GM19035 (cell line): ENCODE measurements at regions not wholly inside any gene's neighbourhood (a gene's known extent, or its start where the extent isn't known, plus 50 kb on each side); places are given as distances from the start of the nearest gene placed in this dataset.
"Not testable (repeated sequence)": the region's sequence is repeated elsewhere in the genome, so short reads cannot be mapped to it uniquely, and the experiment has no call there.

Experiments
- ATAC-seq: cut with Tn5 transposase; IDR thresholded peaks from one replicate; pipeline ENCODE4 v1.9.1; 2021; ENCODE audit not compliant: unreplicated experiment

DNA sequence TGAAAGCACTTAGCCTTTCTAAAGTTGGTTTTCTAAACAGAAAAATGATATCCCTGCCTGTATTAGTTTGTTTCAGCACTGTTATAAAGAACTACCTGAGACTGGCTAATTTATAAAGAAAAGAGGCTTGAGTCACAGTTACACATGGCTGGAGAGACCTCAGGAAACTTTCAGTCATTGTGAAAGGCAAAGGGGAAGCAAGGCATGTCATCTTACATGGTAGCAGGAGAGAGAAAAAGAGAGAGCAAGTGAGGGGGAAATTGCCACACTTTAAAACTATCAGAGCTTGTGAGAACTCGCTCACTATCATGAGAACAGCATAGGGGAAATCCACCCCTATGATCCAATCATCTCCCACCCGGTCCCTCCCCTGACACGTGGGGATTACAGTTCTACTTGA is 64.9 kb downstream of the FAM170A start:
- no peak for ATAC-seq

DNA sequence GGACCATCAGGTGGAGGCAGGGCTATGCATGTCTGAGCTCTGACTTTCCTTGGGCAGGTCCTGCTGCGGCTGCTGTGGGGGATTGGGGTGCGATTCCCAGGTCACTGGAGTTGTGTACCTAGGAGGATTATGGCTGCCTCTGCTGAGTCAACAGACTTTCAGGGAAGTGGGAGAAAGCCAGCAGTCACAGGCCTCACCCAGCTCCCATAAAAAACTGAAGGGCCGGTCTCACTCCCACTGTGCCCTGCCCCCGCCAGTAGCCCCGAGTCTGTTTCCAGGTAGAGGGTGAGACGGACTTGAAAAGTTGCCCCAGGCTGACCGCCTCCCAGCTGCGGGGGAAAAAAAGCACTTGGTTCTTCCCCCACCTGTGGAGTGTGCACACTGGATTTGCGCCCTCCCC is 76.7 kb downstream of the FAM170A start:
- ATAC-seq: no peak

DNA sequence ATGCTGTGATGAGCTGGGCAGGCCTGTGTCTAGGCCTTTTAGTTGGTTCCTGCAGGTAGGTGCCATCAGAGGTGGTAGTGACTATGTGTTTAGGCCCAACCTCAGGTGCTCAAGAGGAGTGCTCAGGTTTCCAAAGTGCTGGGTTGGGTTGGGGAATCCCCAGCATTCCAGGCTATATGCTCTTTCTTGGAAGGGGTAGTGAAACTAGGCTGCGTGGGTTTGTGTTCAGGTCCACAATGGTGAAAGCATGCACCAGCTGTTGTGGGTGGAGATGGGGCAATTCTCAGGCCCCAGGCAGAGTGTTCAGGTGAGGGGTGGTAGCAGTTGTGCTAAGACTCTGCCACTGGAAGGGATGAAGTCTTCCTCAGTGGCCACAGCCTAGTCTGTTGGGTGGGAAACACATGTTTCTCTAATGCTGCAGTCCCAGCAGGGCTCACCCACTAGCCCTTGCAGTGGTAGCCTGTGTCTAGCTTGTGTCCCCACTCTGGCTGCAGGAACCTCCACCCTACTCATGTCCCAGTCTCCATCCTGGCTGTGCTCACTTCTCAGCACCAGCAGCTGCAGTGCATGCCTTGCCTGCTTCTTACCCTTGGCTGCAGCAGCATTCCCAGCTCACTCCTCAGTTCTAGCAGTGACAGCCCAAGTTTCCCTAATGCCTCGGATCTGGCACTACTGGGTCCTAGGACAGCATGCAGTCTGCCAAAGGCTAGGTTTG is 78.9 kb downstream of the FAM170A start:
- ATAC-seq: no peak

DNA sequence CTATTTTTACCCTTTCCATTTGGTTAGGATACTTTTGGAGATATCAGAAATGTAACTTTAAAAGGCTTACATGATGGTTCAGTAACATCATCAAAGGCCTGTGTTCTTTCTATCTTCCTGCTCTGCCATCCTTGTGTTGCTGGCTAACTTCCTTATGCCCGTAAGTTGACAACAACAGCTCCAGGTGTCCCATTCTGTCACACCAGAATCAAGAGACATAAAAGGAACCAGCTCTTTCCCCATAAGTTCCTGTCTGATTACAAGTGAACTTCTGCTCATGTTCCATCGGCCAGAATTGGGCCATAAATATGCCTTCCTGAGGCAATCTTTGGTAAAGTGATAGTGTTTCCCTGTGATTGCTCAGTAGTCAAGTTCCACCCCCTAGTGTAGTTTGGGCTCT is 92.4 kb downstream of the FAM170A start:
- ATAC-seq: no peak

DNA sequence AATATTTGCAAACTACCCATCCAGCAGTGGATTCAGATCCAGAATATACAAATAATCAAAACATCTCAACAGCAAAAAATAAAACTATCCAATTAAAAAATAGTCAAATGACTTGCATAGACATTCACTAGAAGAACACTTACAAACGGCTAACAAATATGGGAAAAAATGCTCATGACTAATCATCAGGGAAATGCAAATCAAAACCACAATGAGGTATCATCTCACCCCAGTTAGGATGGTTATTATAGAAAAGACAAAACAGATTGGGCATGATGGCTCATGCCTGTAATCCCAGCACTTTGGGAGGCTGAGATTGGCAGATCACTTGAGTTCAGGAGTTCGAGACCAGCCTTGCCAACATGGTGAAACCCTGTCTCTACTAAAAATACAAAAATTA is 95.9 kb downstream of the FAM170A start:
- not testable (repeated sequence) for ATAC-seq

DNA sequence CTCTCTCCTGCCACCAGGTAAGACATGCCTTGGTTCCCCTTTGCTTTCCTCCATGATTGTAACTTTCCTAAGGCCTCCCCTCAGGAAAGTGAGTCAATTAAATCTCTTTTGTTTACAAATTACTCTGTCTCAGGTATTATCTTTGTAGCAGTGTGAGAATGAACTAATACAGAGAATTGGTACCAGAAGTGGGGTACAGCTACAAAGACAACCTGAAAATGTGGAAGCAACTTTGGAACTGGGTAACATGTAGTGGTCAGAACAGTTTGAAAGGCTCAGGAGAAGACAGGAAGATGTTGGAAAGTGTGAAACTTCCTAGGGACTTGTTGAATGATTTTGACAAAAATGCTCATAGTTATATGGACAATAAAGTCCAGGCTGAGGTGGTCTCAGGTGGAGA is 97.2 kb downstream of the FAM170A start:
- no peak for ATAC-seq

DNA sequence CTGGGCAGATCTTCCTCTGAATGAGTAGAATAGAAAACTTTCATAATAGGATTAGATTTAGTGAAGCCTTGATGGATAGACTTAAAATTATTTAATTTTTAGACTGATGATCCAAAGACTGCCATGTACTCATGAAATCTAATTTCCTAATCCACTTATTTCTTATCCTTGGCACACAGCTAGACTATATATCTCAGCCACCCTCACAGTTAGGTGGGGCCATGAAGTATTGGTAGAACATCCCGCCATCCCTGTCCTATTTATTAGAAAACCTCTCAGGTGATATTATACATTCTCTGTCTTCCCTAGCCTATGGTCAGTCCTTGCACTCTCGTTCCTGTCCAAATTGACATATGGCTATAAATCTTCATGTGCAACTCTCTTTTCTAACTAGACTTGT is 110.9 kb downstream of the FAM170A start:
- no peak for ATAC-seq

DNA sequence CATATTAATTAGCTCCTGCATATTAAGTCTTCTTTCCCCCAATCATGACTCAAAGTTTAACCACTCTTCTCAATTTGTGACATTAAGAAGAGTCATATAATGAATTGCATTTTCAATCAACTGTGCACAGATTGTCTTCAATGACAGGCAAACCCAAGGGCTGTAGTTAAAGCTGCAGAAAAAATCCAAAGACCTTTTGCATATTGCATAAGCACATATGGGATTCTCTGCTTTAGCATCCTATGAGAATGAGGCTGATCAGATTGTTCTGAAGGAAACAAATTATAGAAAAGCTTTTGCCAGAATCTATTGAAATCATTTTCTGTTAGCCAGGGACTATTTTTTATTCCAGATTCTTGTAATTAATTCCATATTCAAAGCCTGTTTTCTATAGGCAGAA is 112.3 kb downstream of the FAM170A start:
- ATAC-seq: no peak

DNA sequence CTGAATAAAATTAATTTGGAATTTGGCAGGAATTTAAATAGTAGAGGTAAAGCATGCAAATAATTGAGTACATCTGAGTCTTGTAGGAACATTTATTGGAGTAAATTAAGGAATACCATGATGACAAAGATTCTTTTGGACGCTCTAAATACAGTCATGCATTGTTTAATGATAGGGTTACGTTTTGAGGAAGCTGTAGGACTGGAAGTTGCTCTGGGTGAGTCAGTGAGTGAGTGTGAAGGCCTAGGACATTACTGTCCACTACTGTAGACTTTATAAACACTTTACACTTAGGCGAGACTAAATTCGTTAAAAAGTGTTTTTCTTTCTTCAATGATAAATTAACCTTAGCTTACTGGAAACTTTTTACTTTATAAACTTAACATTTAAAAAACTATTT is 113.0 kb downstream of the FAM170A start:
- no peak for ATAC-seq

DNA sequence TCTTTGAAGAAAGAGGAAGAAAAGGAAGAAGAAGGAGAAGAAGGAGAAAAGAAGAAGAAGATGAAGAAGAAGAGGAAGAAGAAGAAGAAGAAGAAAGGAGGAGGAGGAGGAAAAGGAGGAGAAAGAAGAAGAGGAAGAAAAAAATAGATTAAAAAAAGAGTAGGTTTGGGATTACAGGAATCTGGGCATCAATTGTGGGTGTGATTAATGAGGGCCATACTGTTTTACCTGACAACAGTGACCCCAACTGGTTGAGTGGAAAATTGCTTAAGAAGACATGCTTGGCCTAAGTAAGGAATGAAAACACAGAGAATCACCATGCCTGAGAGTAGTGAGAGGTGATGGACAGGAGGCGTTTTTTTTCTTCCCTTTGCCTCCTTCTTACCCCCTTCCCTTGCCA is 114.6 kb downstream of the FAM170A start:
- ATAC-seq: peak; percentile 81

DNA sequence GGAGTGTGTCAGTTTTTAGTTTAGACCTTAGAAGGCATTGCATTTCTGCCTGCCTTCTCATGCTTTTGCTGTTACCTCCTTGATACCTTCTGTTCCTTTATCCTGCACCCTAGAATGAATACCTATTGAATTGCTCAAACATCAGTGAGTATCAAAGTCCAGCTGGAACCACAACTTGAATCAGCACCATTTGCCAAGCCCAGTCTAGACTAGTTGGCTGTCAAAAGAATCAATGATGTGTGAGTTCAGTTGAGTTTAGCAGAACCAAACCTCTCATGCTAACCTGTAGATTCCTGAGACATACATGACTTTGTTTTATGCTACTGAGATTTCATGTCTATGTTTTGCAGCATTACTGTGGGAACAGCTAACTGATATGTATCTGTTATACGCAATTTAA is 116.6 kb downstream of the FAM170A start:
- no peak for ATAC-seq

DNA sequence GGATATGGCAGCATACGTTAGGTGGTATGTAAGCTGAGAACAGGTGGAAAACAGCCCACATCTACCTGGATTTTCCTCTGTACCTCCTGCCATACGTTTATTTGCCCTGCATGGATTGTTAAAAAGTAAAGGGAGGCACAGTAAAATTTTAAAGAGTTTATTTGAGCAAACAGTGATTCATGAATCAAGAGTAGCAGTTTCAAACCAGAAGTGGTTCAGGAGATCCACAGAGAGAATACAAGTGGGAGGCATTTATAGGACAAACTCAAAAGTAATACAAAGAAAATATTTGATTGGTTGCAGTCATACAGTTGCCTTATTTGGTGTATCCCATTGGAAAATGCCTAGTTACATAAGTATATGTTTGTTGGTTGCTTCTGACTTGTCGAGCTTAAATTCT is 117.6 kb downstream of the FAM170A start:
- ATAC-seq: no peak

DNA sequence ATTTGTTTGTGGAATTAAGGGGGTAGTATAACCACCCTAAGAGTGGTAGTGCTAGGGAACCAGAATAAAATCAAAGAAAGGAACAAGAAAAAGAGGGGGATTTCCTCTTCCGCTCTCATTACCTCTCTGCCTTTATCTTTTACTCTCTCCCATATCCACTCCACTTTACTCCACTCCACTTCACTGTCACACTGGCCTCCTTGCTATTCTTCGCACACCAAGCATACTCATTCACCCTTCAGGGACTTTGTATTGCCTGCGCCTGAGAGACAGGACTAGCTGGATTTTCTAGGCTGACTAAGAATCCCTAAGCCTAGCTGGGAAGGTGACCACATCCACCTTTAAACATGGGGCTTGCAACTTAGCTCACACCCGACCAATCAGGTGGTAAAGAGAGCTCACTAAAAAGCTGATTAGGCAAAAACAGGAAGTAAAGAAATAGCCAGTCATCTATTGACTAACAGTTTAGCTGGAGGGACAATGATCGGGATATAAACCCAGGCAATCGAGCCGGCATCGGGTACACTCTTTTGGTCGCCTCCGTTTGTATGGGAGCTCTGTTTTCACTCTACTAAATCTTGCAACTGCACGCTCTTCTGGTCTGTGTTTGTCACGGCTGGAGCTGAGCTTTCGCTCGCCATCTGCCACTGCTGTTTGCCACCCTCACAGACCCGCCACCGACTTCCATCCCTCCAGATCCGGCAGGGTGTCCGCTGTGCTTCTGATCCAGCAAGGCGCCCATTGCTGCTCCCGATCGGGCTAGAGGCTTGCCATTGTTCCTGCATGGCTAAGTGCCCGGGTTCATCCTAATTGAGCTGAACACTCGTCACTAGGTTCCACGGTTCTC is 121.8 kb downstream of the FAM170A start:
- ATAC-seq: no peak

DNA sequence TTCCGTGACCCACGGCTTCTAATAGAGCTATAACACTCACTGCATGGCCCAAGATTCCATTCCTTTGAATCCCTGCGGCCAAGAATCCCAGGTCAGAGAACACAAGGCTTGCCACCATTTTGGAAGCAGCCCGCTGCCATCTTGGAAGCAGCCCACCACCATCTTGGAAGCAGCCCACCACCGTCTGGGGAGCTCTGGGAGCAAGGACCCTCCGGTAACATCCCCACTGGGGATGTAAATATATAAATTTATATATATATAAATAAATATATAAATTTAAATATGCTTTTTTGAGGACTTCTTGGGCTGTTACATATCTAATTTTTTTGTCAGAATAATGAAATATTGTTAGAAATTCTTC is 122.4 kb downstream of the FAM170A start:
- no peak for ATAC-seq

DNA sequence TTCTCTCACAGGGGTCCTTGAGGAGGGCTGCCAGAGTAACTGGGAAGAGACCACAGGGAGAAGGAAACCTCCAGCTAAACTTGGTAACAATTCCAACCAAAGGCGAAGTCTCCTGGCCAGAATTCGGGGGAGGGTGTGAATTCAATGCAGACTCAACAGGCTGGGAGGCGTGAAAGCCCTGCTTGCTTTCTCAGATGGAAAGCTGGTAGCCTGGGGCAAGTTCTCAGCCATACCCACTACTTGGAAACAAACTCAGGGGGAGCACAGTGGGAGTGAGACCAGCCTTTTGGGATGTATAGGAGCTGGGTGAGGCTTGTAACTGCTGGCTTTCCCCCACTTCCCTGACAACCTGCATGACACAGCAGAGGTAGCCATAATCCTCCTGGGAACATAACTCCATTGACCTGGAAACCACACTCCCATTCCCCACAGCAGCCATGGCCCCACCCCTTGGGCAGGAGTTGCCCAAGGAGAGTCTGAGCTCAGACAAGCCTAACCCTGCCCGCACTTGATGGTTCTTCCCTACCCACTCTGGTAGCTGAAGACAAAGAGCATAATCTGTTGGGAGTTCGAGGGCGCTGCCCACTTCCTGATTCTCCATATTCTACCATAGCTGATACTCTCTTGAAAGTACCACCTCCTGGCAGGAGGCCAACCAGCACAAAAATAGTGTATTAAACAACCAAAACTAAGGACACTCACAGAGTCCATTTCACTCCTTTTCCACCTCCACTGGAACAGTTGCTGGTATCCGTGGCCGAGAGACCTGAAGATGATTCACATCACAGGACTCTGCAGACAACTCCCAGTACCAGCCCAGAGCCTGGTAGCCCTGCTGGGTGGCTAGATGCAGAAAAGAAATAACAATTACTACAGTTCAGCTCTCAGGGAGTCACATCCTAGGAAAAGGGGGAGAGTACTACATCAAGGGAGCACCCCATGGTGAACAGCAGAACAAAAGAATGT is 123.8 kb downstream of the FAM170A start:
- no peak for ATAC-seq

DNA sequence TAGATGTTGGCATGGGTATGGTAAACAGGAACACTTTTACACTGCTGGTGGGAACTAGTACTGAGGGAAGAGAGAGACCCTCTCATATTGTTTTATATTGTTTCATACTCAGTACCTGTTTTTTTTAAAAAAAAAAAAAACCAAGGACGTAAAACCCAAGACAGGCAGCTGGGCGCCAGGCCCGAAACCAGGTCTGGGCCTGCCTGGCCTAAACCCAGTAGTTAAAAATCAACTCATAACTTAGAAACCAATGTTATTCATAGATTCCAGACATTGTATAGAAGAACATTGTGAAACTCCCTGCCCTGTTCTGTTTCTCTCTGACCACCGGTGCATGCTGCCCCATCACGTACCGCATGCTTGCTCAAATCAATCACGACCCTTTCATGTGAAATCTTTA is 125.5 kb downstream of the FAM170A start:
- not testable (repeated sequence) for ATAC-seq

DNA sequence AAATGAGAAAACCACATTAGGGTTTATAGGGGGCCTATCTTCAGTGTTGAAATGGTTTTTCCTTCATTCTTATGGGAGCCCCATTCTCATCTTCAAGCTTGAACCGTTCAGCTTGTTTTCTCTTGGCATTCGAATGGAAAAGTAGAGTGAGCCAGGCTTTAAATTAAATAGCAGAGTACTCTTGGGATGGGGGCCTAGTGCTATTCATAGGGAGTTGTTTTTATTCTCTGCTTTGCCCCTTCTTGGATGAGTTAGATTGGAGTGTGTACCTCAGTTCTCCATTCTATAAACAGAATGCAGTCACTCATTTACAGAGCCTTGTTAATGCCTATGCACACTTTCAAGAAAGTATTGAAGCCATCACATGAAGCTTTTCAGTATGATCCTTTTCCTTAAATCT is 127.9 kb downstream of the FAM170A start:
- ATAC-seq: no peak

DNA sequence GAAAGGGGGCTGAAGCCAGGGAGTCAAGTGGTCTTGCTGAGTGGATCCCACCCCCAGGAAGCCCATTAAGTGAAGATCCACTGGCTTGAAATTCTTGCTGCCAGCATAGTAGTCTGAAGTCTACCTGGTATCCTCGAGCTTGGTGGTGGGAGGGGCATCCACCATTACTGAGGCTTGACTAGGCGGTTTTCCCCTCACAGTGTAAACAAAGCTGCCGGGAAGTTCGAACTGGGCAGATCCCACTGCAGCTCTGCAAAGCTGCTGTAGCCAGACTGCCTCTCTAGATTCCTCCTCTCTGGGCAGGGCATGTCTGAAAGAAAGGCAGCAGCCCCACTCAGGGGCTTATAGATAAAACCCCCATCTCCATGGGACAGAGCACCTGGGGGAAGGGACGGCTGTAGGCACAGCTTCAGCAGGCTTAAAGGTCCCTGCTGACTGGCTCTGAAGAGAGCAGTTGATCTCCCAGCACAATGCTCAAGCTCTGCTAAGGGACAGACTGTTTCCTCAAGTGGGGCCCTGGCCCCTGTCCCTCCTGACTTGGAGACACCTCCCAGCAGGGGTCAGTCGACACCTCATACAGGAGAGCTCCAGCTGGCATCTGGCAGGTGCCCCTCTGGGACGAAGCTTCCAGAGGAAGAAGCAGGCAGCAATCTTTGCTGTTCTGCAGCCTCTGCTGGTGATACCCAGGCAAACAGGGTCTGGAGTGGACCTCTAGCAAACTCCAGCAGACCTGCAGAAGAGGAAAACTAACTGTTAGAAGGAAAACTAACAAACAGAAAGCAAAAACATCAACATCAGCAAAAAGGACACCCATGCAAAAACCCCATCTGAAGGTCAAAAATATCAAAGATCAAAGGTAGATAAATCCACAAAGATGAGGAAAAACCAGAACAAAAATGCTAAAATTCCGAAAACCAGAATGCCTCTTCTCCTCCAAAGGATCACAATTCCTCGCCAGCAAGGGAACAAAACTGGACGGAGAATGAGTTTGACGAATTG is 140.6 kb downstream of the FAM170A start:
- not testable (repeated sequence) for ATAC-seq

DNA sequence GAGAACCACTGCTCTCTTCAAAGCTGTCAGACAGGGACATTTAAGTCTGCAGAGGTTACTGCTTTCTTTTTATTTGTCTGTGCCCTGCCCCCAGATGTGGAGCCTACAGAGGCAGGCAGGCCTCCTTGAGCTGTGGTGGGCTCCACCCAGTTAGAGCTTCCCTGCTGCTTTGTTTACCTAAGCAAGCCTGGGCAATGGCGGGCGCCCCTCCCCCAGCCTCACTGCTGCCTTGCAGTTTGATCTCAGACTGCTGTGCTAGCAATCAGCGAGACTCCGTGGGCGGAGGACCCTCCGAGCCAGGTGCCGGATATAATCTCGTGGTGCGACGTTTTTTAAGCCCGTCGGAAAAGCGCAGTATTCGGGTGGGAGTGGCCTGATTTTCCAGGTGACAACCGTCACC is 150.8 kb downstream of the FAM170A start:
- ATAC-seq: not testable (repeated sequence)

DNA sequence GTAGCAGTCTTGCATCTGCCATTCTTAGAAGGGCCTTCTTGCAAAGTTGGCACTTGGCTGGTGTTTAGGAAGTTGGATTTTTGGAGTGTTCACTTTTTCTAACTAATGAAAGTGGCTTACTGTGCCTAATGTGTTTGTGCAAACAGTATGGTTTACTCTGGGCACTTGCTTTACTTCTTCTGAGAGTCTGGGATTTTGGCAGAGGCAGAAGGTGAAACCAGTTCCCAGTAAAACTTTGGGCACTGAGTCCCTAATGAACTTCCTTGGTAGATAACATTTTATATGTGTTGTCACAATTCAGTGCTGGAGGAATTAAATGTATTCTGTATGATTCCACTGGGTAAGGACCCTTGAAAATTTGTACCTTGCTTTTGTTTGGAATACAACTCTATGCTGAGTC is 155.7 kb downstream of the FAM170A start:
- no peak for ATAC-seq
